Natural killer cell treated with Interleukin-12 subunit alpha and Interleukin-12 subunit beta and Interleukin-15 and Interleukin-18, amount 100 ng/mL, for 72 hours (primary cell): ENCODE measurements at regions not wholly inside any gene's neighbourhood (a gene's known extent, or its start where the extent isn't known, plus 50 kb on each side); places are given as distances from the start of the nearest gene placed in this dataset.
"Not testable (repeated sequence)": the region's sequence is repeated elsewhere in the genome, so short reads cannot be mapped to it uniquely, and the experiment has no call there.

ENCODE experiments used
- ATAC-seq, 2 donors: fragments of 150-1000 bp; cut with Tn5 transposase in 1 of 2; sonication (Bioruptor Pico), chemical (Tn5 transposase) in 1 of 2; 2 replicates each; pipeline ENCODE4 v1.10.0; 2021
- DNase-seq: peaks from one replicate; pipeline ENCODE4 v3.0.0; 2022; ENCODE audit warnings: low spot score
- H3K27ac Mint-ChIP-seq, 2 donors: 1 replicate in 1 of 2; 2 replicates in 1 of 2; pipeline ENCODE4 v1.8.0; 2022; ENCODE audit warnings: mixed read lengths in 2 of 2, mild to moderate bottlenecking in 1 of 2, moderate library complexity in 1 of 2
- H3K27me3 Mint-ChIP-seq, 2 donors: 1 replicate in 1 of 2; 2 replicates in 1 of 2; pipeline ENCODE4 v1.8.0; 2022; ENCODE audit warnings: mixed read lengths in 2 of 2
- H3K36me3 Mint-ChIP-seq: one replicate; pipeline ENCODE4 v1.8.0; 2022; ENCODE audit warnings: mixed read lengths
- H3K4me1 Mint-ChIP-seq, 2 donors: 1 replicate in 1 of 2; 2 replicates in 1 of 2; pipeline ENCODE4 v1.8.0; 2022; ENCODE audit warnings: low read depth in 2 of 2, mixed read lengths in 2 of 2, mild to moderate bottlenecking in 1 of 2
- H3K4me3 Mint-ChIP-seq: one replicate; pipeline ENCODE4 v1.8.0; 2022; ENCODE audit warnings: mixed read lengths
- H3K9me3 Mint-ChIP-seq: 2 replicates; pipeline ENCODE4 v1.8.0; 2022; ENCODE audit warnings: mixed read lengths

GRCh38 chr14:37697489-37698121 is 102.2 kb downstream of the TTC6 start:
- no peak for ATAC-seq
- DNase-seq, result no peak
- H3K36me3 Mint-ChIP-seq, result no peaks in the 10 kb centered on the region
- peaks cover 15% of the 10 kb centered on the region for H3K9me3 Mint-ChIP-seq
- no peaks in the 10 kb centered on the region for H3K27me3 Mint-ChIP-seq
- H3K4me1 Mint-ChIP-seq, result no peaks in the 10 kb centered on the region
- no peak overlapping the region for H3K27ac Mint-ChIP-seq
- no peak overlapping the region for H3K4me3 Mint-ChIP-seq

GRCh38 chr14:37698840-37699777 is 103.7 kb downstream of the TTC6 start:
- H3K36me3 Mint-ChIP-seq, result no peaks in the 10 kb centered on the region
- H3K27me3 Mint-ChIP-seq, result no peaks in the 10 kb centered on the region
- peaks cover 10% of the 10 kb centered on the region for H3K9me3 Mint-ChIP-seq
- H3K4me1 Mint-ChIP-seq, result no peaks in the 10 kb centered on the region
- H3K27ac Mint-ChIP-seq, result no peak overlapping the region
- ATAC-seq, result no peak
- no peak for DNase-seq
- H3K4me3 Mint-ChIP-seq, result no peak overlapping the region

GRCh38 chr14:37707716-37708115 is 112.3 kb downstream of the TTC6 start:
- Mint-ChIP-seq H3K9me3 (peaks cover 4% of the 10 kb centered on the region), H3K27ac (no peak overlapping the region), H3K27me3 (no peaks in the 10 kb centered on the region), H3K4me1 (no peaks in the 10 kb centered on the region), H3K4me3 (no peak overlapping the region), H3K36me3 (no peaks in the 10 kb centered on the region)
- ATAC-seq, result no peak
- DNase-seq, result no peak

GRCh38 chr14:37708481-37708880 is 113.1 kb downstream of the TTC6 start:
- Mint-ChIP-seq H3K4me1 (no peaks in the 10 kb centered on the region), H3K9me3 (peaks cover 4% of the 10 kb centered on the region), H3K27me3 (no peaks in the 10 kb centered on the region), H3K4me3 (no peak overlapping the region), H3K36me3 (no peaks in the 10 kb centered on the region), H3K27ac (no peak overlapping the region)
- DNase-seq (no peak), ATAC-seq (no peak)

- Mint-ChIP-seq H3K4me3 (no peak overlapping the region), H3K36me3 (no peaks in the 10 kb centered on the region), H3K27ac (no peak overlapping the region), H3K27me3 (no peaks in the 10 kb centered on the region), H3K4me1 (no peaks in the 10 kb centered on the region), H3K9me3 (peaks cover 4% of the 10 kb centered on the region)
- DNase-seq (no peak), ATAC-seq (no peak)
Measured at GRCh38 chr14:37709419-37710195, 114.2 kb downstream of the TTC6 start.

GRCh38 chr14:37711356-37711830 is 116.0 kb downstream of the TTC6 start:
- DNase-seq (no peak), ATAC-seq (no peak)
- H3K4me3 Mint-ChIP-seq, result no peak overlapping the region
- H3K36me3 Mint-ChIP-seq, result no peaks in the 10 kb centered on the region
- peaks cover 4% of the 10 kb centered on the region for H3K9me3 Mint-ChIP-seq
- no peaks in the 10 kb centered on the region for H3K27me3 Mint-ChIP-seq
- H3K4me1 Mint-ChIP-seq, result no peaks in the 10 kb centered on the region
- no peak overlapping the region for H3K27ac Mint-ChIP-seq

- DNase-seq, result no peak
- no peaks in the 10 kb centered on the region for H3K36me3 Mint-ChIP-seq
- H3K4me3 Mint-ChIP-seq, result no peak overlapping the region
- H3K27me3 Mint-ChIP-seq, result no peaks in the 10 kb centered on the region
- H3K4me1 Mint-ChIP-seq, result no peaks in the 10 kb centered on the region
- peaks cover 4% of the 10 kb centered on the region for H3K9me3 Mint-ChIP-seq
- no peak for ATAC-seq
- H3K27ac Mint-ChIP-seq, result no peak overlapping the region
Measured at GRCh38 chr14:37711831-37712475, 116.5 kb downstream of the TTC6 start.

- DNase-seq, ATAC-seq, H3K4me3 Mint-ChIP-seq, H3K27ac Mint-ChIP-seq, H3K27me3 Mint-ChIP-seq, H3K4me1 Mint-ChIP-seq, H3K9me3 Mint-ChIP-seq, H3K36me3 Mint-ChIP-seq: not testable (repeated sequence)
Measured at GRCh38 chr14:37712476-37712860, 117.0 kb downstream of the TTC6 start.

- Mint-ChIP-seq H3K4me1 (no peaks in the 10 kb centered on the region), H3K27ac (no peak overlapping the region), H3K27me3 (no peaks in the 10 kb centered on the region), H3K9me3 (peaks cover 4% of the 10 kb centered on the region), H3K36me3 (no peaks in the 10 kb centered on the region), H3K4me3 (no peak overlapping the region)
- ATAC-seq, result no peak
- no peak for DNase-seq
Measured at GRCh38 chr14:37712976-37713431, 117.6 kb downstream of the TTC6 start.

- no peak overlapping the region for H3K27ac Mint-ChIP-seq
- H3K27me3 Mint-ChIP-seq, result no peaks in the 10 kb centered on the region
- ATAC-seq (no peak), DNase-seq (no peak)
- H3K4me3 Mint-ChIP-seq, result no peak overlapping the region
- H3K9me3 Mint-ChIP-seq, result no peaks in the 10 kb centered on the region
- H3K36me3 Mint-ChIP-seq, result no peaks in the 10 kb centered on the region
- H3K4me1 Mint-ChIP-seq, result no peaks in the 10 kb centered on the region
Measured at GRCh38 chr14:37720131-37720530, 124.7 kb downstream of the TTC6 start.

GRCh38 chr14:37721976-37722659 is 126.7 kb downstream of the TTC6 start:
- H3K27ac Mint-ChIP-seq, result no peak overlapping the region
- no peaks in the 10 kb centered on the region for H3K36me3 Mint-ChIP-seq
- ATAC-seq (no peak), DNase-seq (no peak)
- H3K9me3 Mint-ChIP-seq, result peaks cover 3% of the 10 kb centered on the region
- no peaks in the 10 kb centered on the region for H3K27me3 Mint-ChIP-seq
- H3K4me1 Mint-ChIP-seq, result no peaks in the 10 kb centered on the region
- H3K4me3 Mint-ChIP-seq, result no peak overlapping the region

GRCh38 chr14:37723515-37723914 is 128.1 kb downstream of the TTC6 start:
- H3K4me3 Mint-ChIP-seq, result no peak overlapping the region
- DNase-seq (no peak), ATAC-seq (no peak)
- no peak overlapping the region for H3K27ac Mint-ChIP-seq
- no peaks in the 10 kb centered on the region for H3K4me1 Mint-ChIP-seq
- peaks cover 3% of the 10 kb centered on the region for H3K9me3 Mint-ChIP-seq
- no peaks in the 10 kb centered on the region for H3K36me3 Mint-ChIP-seq
- H3K27me3 Mint-ChIP-seq, result no peaks in the 10 kb centered on the region

- Mint-ChIP-seq H3K4me3 (no peak overlapping the region), H3K9me3 (peaks cover 7% of the 10 kb centered on the region), H3K36me3 (no peaks in the 10 kb centered on the region), H3K27me3 (no peaks in the 10 kb centered on the region), H3K27ac (no peak overlapping the region), H3K4me1 (no peaks in the 10 kb centered on the region)
- ATAC-seq, result no peak
- DNase-seq, result no peak
Measured at GRCh38 chr14:37726708-37727107, 131.3 kb downstream of the TTC6 start.
